ENCODE measurements at regions not wholly inside any gene's neighbourhood (a gene's known extent, or its start where the extent isn't known, plus 50 kb on each side); places are given as distances from the start of the nearest gene placed in this dataset.

- FAIRE-seq: no peak
- no peak for TF ChIP-seq CTCF (IDR thresholded peaks at IDR 0.05; ENCODE audit: insufficient read depth, missing control alignments)
- DNase-seq (ENCODE audit: insufficient read length, low spot score): no peak
Measured at GRCh38 chr12:107355004-107355565, 261.7 kb upstream of the CRY1 start.

DNA sequence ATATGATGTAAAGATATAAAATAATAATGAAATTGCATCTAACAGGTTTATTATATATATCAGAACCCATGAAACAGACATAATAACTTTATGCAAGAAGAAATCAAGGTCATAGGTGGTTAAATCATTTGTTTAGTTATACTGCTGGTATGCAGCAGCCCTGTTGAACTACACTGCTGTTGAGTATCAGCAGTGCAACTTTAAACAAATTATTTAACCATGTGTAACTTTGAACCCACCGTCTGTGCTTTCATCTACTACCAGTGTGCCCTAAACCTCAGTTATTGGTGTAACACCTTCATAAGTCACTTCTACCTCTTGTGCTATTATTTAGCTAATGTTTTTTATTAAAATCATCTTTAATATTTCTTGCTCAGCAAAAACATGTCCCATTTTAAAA is 262.3 kb upstream of the CRY1 start:
- no peak for TF ChIP-seq CTCF (IDR thresholded peaks at IDR 0.05; ENCODE audit: insufficient read depth, missing control alignments)
- DNase-seq (ENCODE audit: insufficient read length, low spot score): no peak
- FAIRE-seq: no peak

DNA sequence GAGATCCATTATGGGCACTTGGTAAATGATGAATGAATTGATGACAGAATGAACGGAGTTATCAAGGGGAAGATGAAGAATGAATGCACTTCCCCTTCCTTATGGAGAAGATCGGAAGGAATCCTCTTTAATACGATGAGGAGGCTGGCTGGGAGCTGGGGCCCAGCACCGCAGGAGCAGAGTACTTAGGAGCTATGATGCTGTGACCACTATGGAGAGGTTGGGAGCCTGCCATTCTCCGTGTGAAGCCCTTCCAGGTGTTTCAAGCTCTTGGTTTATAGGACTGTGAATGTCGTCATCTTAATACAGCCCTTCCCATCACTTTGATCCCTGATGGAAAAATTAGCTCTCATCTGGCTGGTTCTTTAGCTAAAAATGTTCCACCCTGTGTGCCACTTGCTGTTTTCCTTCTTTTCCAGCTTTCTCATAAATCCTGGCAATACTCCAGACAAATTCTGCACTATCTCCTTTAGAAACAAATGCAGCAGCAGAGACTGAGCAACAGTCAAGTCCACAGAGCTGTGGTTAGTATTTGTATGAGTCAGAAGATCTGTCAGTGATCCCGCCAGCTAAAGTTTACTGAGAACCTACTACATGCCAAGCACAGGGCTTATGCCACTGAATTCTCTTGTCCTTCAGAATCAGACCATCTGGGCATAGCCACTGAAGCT is 263.1 kb upstream of the CRY1 start:
- DNase-seq (ENCODE audit: insufficient read length, low spot score) (no peak), FAIRE-seq (no peak)
- no peak for TF ChIP-seq CTCF (IDR thresholded peaks at IDR 0.05; ENCODE audit: insufficient read depth, missing control alignments)

DNA sequence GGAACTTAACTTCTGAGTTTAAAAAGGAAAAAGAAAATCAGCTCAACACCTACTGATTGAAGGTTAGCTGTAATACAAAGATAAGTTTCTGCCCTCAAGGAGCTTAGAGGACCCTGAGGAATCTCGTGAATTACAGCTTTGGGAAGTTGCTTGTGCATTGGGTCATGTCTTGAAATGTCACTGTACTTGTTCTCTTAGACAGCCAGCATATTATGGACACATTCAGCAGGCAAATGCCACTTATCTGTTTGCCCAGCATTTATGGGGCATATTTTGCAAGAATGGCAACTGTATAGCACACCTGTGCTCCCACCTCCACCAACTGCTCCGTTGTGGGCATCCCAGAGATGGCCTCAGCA is 263.6 kb upstream of the CRY1 start:
- FAIRE-seq (no peak), DNase-seq (ENCODE audit: insufficient read length, low spot score) (no peak)
- TF ChIP-seq CTCF (IDR thresholded peaks at IDR 0.05; ENCODE audit: insufficient read depth, missing control alignments): no peak

DNA sequence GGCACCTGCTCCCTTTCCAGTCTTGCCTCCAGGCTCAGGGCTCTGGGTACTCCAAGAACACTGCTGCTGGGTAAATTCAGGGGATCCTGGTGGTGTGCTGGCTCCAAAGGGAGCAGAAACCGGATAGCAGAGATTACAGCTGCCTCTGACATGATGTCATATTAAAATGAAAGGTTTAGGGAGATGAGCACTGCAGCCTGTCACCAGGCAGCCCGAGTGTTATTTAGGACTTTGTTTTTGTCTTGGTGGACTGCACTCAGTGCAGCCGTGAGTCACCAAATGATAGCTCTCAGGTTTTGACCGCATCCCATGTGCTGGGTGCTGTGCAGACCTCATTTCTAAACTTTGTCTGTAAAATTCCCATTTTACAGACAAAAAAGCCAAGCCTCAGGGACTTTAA is 266.0 kb upstream of the CRY1 start:
- FAIRE-seq (no peak), DNase-seq (ENCODE audit: insufficient read length, low spot score) (no peak)
- TF ChIP-seq CTCF (IDR thresholded peaks at IDR 0.05; ENCODE audit: insufficient read depth, missing control alignments): no peak

- no peak for TF ChIP-seq CTCF (IDR thresholded peaks at IDR 0.05; ENCODE audit: insufficient read depth, missing control alignments)
- DNase-seq (ENCODE audit: insufficient read length, low spot score): no peak
- FAIRE-seq: no peak
Measured at GRCh38 chr12:107360033-107360432, 266.7 kb upstream of the CRY1 start.

DNA sequence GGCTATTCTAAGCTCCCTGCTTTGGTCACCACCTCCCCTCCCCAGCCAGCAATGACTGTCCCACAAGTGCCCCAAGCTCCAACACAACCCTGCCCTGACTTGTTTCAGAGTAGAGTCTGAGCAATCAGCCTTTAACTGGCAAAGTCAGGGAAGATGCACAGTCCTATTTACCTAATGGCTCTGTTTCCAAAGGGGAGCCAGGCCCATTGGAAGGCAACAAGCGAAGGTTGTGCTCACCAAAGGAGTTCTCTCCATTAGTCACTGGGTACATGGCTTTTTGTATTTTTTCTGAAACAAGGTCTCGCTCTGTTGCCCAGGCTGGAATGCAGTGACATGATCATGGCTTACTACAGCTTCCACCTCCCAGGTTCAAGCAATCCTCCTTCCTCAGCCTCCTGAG is 267.1 kb upstream of the CRY1 start:
- FAIRE-seq (no peak), DNase-seq (ENCODE audit: insufficient read length, low spot score) (no peak)
- TF ChIP-seq CTCF (IDR thresholded peaks at IDR 0.05; ENCODE audit: insufficient read depth, missing control alignments): no peak
